Gastrocnemius medialis (tissue), 4 donors: ENCODE measurements at regions not wholly inside any gene's neighbourhood (a gene's known extent, or its start where the extent isn't known, plus 50 kb on each side); places are given as distances from the start of the nearest gene placed in this dataset.

Experiments used
- ATAC-seq, 2 donors: fragments of 150-250 bp; one replicate each; pipeline ENCODE4 v1.9.1; 2016
- DNase-seq, 2 donors: peaks; one replicate each; pipeline ENCODE4 v3.0.0-alpha.2; 2019
- H3K27ac ChIP-seq, 4 donors: fragments of 200-600 bp; sonication (generic); 1 replicate in 1 of 4; 2 replicates in 3 of 4; pipeline ENCODE4 v1.5.1; 2016 to 2018; ENCODE audit warnings: mild to moderate bottlenecking in 2 of 4, moderate library complexity in 1 of 4
- H3K27me3 ChIP-seq, 3 donors: fragments of 200-600 bp; sonication (generic) in 2 of 3; 1 replicate in 1 of 3; 2 replicates in 2 of 3; pipeline versions ENCODE4 v1.5.1 to v1.6.0; 2016 to 2019; ENCODE audit warnings: mild to moderate bottlenecking in 1 of 3, moderate library complexity in 1 of 3
- H3K36me3 ChIP-seq, 2 donors: fragments of 200-600 bp; sonication (generic) in 1 of 2; one replicate each; pipeline ENCODE4 v1.5.1; 2017 to 2018
- H3K4me1 ChIP-seq, 2 donors: fragments of 200-600 bp; sonication (generic) in 1 of 2; one replicate each; pipeline ENCODE4 v1.5.1; 2016 to 2017; ENCODE audit warnings: mild to moderate bottlenecking in 2 of 2
- H3K4me3 ChIP-seq, 4 donors: fragments of 200-600 bp; sonication (generic) in 3 of 4; 1 replicate in 1 of 4; 2 replicates in 3 of 4; pipeline ENCODE4 v1.5.1; 2016 to 2019; ENCODE audit warnings: mild to moderate bottlenecking in 2 of 4
- H3K9me3 ChIP-seq, 3 donors: fragments of 200-600 bp; sonication (generic) in 2 of 3; 1 replicate in 1 of 3; 2 replicates in 2 of 3; pipeline ENCODE4 v1.5.1; 2016 to 2019
- POLR2A ChIP-seq, 2 donors: fragments of 450-650 bp; IDR thresholded peaks; one replicate each; pipeline ENCODE4 v1.6.1; 2017; ENCODE audit warnings: antibody characterized with exemption in 2 of 2, mild to moderate bottlenecking in 2 of 2, moderate library complexity in 2 of 2
- in situ Hi-C, 4 donors: fragments of 200-750 bp; cut with MboI; loops; one replicate each; pipeline versions ENCODE4 v1.15.0 to v1.8.0; 2017; ENCODE audit warnings: low sequenced_read_pairs in 4 of 4
- intact Hi-C: fragments of 100-400 bp; cut with DNase I; formaldehyde crosslinking; loops from one replicate; pipeline ENCODE4 v1.15.1; 2023; ENCODE audit warnings: low total_unique reads
- TF ChIP-seq, protein P1 (sequence below), 5 experiments: fragments of 450-650 bp in 3 of 5; fragments of 200-600 bp in 2 of 5; sonication (generic) in 2 of 5; IDR thresholded peaks in 4 of 5; conservative IDR thresholded peaks in 1 of 5; 1 replicate in 4 of 5; 2 replicates in 1 of 5; pipeline ENCODE4 v1.5.1; 2016 to 2019; ENCODE audit warnings: antibody characterized with exemption in 5 of 5, mild to moderate bottlenecking in 3 of 5, moderate library complexity in 3 of 5

GRCh38 chr2:175393851-175394250 is 212.3 kb upstream of the ATP5MC3 start:
- in situ Hi-C loops (no loop called here), intact Hi-C loops (no loop called here)
- TF ChIP-seq, protein P1, sequence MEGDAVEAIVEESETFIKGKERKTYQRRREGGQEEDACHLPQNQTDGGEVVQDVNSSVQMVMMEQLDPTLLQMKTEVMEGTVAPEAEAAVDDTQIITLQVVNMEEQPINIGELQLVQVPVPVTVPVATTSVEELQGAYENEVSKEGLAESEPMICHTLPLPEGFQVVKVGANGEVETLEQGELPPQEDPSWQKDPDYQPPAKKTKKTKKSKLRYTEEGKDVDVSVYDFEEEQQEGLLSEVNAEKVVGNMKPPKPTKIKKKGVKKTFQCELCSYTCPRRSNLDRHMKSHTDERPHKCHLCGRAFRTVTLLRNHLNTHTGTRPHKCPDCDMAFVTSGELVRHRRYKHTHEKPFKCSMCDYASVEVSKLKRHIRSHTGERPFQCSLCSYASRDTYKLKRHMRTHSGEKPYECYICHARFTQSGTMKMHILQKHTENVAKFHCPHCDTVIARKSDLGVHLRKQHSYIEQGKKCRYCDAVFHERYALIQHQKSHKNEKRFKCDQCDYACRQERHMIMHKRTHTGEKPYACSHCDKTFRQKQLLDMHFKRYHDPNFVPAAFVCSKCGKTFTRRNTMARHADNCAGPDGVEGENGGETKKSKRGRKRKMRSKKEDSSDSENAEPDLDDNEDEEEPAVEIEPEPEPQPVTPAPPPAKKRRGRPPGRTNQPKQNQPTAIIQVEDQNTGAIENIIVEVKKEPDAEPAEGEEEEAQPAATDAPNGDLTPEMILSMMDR (IDR thresholded peaks at IDR 0.05 in 4 of 5, conservative IDR thresholded peaks at IDR 0.05 in 1 of 5), result no peak
- no peak for TF ChIP-seq POLR2A (IDR thresholded peaks at IDR 0.05)
- H3K4me3 ChIP-seq, result no peak overlapping the region
- no peaks in the 10 kb centered on the region for H3K27me3 ChIP-seq
- no peaks in the 10 kb centered on the region for H3K36me3 ChIP-seq
- H3K9me3 ChIP-seq, result no peaks in the 10 kb centered on the region
- no peaks in the 10 kb centered on the region for H3K4me1 ChIP-seq
- DNase-seq, result no peak
- ATAC-seq, result no peak
- H3K27ac ChIP-seq, result no peak overlapping the region

GRCh38 chr2:175383286-175383685 is 201.8 kb upstream of the ATP5MC3 start:
- in situ Hi-C loops, result no loop called here
- H3K36me3 ChIP-seq, result no peaks in the 10 kb centered on the region

DNA sequence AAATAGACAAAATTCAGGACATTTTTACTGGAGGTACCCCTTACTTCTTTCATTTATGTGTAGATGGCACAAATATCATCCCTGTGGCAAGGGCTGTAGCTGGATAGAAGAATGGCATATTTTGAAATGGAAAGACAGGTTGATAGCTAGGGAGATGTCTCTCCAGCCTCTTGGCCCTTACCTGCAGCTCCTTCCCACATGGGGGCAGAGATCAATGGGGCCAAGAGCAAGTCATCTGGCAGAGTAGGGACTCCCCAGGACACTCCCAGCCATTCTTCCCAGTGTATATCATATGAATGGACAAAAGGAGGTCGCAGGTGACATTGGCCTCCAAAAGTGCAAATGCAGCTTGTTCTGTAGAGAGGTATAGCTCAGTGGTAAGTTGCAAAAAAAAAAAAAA is 192.2 kb upstream of the ATP5MC3 start:
- TF ChIP-seq, protein P1 (IDR thresholded peaks at IDR 0.05 in 4 of 5, conservative IDR thresholded peaks at IDR 0.05 in 1 of 5), result no peak
- no peak for TF ChIP-seq POLR2A (IDR thresholded peaks at IDR 0.05)
- in situ Hi-C loops, result loop anchor here in 2 of 4 donors (25.0 kb wide), 1 partner anchor 714 kb away; the partner anchor contains the start of genes EVX2 (in 2 of the 2), HOXD12 (in 2 of the 2) and HOXD13 (in 2 of the 2)

More at GRCh38 chr2:175383286-175383685, 201.8 kb upstream of the ATP5MC3 start:
- TF ChIP-seq, protein P1 (IDR thresholded peaks at IDR 0.05 in 4 of 5, conservative IDR thresholded peaks at IDR 0.05 in 1 of 5), result no peak
- TF ChIP-seq POLR2A (IDR thresholded peaks at IDR 0.05), result no peak
- H3K4me3 ChIP-seq, result no peak overlapping the region
- H3K27me3 ChIP-seq, result no peaks in the 10 kb centered on the region
- H3K27ac ChIP-seq, result no peak overlapping the region
- H3K9me3 ChIP-seq, result no peaks in the 10 kb centered on the region
- no peak for ATAC-seq
- intact Hi-C loops, result no loop called here
- no peak for DNase-seq
- H3K4me1 ChIP-seq, result no peaks in the 10 kb centered on the region

GRCh38 chr2:175372704-175373701 is 191.5 kb upstream of the ATP5MC3 start:
- H3K4me3 ChIP-seq, result no peak overlapping the region
- intact Hi-C loops, result no loop called here

More for the DNA sequence above, 192.2 kb upstream of the ATP5MC3 start:
- Histone ChIP-seq H3K9me3 (no peaks in the 10 kb centered on the region), H3K27ac (no peak overlapping the region), H3K36me3 (no peaks in the 10 kb centered on the region), H3K4me1 (no peaks in the 10 kb centered on the region), H3K27me3 (no peaks in the 10 kb centered on the region), H3K4me3 (no peak overlapping the region)
- no peak for ATAC-seq
- no peak for DNase-seq
- intact Hi-C loops, result no loop called here

More at GRCh38 chr2:175372704-175373701, 191.5 kb upstream of the ATP5MC3 start:
- in situ Hi-C loops, result loop anchor here in 2 of 4 donors (25.0 kb wide), 1 partner anchor 714 kb away; the partner anchor contains the start of genes EVX2 (in 2 of the 2), HOXD12 (in 2 of the 2) and HOXD13 (in 2 of the 2)
- Histone ChIP-seq H3K4me1 (no peaks in the 10 kb centered on the region), H3K27me3 (peaks cover 0 to under 1% (median 0%) of the 10 kb centered on the region in 3 donors), H3K27ac (no peak overlapping the region), H3K9me3 (no peaks in the 10 kb centered on the region), H3K36me3 (no peaks in the 10 kb centered on the region)
- TF ChIP-seq, protein P1 (IDR thresholded peaks at IDR 0.05 in 4 of 5, conservative IDR thresholded peaks at IDR 0.05 in 1 of 5), result no peak
- TF ChIP-seq POLR2A (IDR thresholded peaks at IDR 0.05), result no peak
- DNase-seq (no peak), ATAC-seq (no peak)
